COLO668 (cell line): ENCODE measurements at regions not wholly inside any gene's neighbourhood (a gene's known extent, or its start where the extent isn't known, plus 50 kb on each side); places are given as distances from the start of the nearest gene placed in this dataset.

Source experiments
- DNase-seq: peaks from one replicate; lab custom pipeline; 2025; ENCODE audit not compliant: unreplicated experiment; lab: John Stamatoyannopoulos, UW

DNA sequence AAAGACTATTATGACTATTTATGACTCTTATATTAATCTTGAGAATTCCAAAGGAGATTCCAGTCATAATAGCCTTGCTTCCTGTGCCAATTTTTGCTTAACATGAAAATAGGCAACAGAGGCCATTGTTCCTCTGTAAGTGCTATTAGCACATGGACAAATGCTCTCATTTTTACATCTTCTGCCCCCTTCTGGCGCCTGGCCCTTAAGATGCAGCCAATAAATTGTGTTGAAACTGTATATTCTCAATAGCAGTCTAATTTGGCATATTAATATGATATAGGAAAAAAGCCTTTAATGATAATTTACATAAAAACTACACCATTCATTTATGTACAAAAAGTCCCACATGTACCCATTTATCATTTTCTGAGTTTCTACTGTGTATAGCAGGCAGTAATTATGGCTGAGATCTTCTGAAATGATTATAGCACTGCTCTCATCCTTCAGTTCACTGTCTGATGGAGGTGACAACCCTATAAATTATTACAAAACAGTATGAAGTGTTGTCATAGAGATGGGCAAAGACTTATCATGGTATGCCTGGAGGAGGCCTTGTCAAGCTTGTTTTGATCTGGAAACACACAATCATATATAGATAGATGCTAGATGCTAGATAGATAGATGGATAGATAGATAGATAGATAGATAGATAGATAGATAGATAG is 613.3 kb downstream of the TSN start:
- DNase-seq = no peak

- no peak for DNase-seq
Observed at GRCh38 chr2:122378521-122378920, 623.1 kb downstream of the TSN start.

- DNase-seq = no peak
Observed at GRCh38 chr2:122384768-122385333, 629.4 kb downstream of the TSN start.

DNA sequence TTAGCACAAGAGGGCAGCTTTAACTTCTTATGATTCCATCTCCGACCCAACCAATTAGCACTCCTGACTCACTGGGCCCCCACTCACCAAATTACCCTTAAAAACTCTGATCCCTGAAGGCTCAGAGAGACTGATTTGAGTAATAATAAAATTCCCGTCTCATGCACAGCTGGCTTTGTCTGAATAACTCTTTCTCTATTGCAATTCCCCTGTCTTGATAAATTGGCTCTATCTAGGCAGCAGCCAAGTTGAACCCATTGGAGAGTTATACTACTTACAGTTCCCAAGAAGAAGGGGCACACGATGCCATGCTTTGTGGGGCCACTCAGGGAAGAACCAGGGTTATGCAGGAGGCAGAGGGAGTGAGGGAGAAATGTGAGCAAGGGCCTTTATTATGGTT is 632.8 kb downstream of the TSN start:
- DNase-seq = no peak

GRCh38 chr2:122389694-122390093 is 634.2 kb downstream of the TSN start:
- no peak for DNase-seq

DNA sequence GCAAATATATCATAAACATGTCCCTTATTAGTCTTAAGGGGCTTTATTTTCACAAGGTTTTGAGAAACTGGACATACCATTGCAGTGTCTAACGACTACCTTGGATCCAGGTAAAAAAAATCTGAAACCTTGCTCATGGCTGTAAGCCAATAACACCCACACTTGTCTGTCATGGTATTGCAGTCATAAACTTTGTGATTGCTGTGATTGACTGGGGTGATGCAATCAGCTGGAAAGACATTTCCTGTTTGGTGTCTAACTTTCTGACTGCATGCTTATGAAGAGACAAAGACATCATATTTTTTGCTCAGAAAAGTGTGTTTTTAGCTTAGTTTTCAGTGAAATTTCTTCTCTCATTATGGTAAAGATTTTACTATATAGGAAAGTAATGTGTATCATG is 635.0 kb downstream of the TSN start:
- DNase-seq = no peak

DNA sequence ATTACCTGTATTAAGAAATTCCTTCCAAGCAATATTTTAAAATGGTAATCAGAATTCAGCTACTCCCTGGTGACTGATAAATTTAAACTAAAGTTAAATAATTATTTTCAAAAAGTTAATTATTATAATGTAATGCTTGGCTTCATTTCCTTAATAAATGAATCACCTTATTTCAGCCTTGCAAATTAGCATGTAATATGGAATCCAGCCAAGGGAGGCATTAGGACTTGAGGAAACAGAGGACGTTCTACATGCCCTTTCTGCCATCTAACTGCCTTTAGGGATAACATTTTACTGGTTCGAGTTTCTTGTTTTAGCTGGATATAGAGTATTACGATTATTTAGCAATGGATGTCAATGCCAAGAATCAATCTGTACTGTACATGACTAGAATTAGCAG is 636.3 kb downstream of the TSN start:
- DNase-seq = no peak

DNA sequence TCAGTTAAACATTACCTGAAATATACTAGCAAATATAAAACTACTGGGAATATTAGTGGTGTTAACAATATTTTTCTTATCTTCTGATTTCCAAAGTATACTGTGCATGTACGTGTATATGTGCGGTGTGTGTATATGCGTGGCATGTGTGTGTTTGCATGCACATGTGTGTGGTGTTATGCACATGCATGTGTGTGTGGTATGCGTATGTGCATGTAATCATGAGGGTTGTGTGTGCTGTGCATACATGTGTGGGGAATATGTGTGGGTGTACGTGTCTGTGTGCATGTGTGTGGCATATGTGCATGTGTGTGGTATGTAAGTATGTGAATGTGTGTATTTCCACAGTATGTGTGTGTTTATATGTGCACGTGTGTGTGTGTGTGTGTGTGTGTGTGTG is 640.2 kb downstream of the TSN start:
- no peak for DNase-seq

DNA sequence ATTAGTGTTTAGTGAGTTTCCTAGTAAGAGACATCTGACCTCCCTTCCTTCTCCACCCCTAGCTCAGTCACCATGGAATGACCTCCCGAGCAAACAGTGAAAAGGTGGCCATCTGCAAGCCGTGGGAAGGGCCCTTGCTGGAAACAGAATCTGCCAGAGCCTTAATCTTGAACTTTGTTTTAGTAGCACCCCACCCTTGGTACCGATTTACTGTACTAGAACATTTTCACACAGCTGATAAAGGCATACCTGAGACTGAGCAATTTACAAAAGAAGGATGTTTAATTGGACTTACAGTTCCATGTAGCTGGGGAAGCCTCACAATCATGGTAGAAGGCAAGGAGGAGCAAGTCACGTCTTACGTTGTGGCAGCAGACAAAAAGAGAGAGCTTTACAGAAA is 655.8 kb downstream of the TSN start:
- DNase-seq = no peak

DNA sequence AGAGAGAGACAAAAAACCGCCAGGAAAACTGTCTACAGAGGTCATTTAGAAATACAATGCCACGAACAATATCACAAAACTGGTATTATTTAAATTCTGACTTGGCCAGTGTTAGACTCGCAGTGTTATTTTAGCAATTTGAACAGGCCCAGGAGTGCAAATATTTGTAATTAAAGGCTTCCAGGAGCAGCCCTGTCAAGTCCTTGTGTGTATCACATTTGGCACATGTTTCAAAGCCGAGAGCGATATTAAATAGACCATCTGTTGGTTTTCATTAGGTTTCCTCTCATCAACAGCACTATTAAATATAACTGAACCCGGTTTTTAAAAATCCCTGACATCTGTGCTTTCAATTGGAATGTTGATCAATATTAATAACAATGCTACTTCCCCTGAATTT is 656.9 kb downstream of the TSN start:
- no peak for DNase-seq

- DNase-seq = peak; percentile 35
Observed at GRCh38 chr2:122414902-122415301, 659.5 kb downstream of the TSN start.

GRCh38 chr2:122417114-122417513 is 661.7 kb downstream of the TSN start:
- DNase-seq = no peak

- DNase-seq = no peak
Observed at GRCh38 chr2:122421775-122422174, 666.3 kb downstream of the TSN start.

GRCh38 chr2:122422384-122422991 is 667.0 kb downstream of the TSN start:
- DNase-seq = no peak

DNA sequence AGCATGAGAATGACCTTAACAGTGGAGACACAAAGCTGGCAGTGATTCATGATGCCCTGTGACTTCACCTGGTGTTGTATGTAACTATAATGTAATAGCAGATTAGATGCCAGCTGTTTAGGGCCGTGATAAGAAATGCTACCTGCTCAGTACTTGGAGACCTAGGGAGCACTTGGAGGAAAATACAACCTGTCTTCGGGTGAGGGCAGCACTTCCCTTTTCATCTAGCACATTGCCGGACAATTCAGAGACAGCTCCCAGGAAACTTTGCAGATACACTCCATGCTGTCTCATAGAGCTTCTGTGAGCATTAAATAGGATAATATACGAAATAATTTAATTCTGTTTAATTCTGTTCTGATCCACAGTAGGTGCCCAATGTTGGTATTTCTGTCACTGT is 668.5 kb downstream of the TSN start:
- DNase-seq = no peak

DNA sequence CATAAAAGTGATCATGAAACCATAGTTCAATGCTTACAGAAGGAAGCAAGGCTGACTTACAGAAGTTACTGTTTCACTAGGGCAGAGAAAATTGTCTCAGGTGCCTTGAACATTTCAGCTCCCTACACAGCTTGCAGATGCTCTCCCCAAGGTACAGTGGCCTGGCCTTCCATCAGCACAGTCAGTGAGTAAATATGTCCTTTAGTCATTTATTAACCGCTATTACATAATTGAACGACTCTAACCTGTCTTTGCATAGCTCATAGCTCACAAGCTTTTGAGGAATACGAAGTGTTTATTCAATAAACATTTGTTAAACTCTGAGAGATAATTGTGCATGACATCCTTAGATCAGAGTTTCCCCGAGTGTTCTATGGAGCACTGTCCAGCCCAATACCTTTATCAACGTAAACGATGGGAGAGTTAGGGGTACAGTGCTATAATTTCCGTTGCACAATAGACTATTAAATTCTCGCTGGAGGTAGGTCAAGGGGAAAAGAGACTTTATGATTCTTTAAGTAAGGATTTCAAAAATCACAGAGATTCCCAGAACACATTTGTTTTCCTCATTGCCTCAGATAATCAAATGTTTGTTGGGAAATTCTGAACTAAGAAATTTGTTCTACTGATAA is 677.8 kb downstream of the TSN start:
- DNase-seq = peak; percentile 48

DNA sequence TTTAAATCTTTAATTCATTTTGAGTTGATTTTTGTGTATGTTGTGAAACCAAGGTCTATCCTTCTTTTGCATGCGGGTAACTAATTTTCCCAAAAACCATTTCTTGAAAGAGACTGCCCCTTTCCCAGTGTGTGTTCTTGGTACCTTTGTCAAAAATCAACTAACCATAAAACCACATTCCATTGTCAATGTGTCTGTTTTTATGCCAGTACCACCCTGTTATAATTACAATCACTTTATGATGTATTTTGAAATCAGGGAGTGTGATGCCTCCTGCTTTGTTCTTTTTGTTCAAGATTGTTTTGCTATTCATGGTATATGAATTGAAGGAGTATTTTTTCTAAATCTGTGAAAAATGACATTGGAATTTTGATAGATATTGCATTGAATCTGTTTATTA is 689.6 kb downstream of the TSN start:
- no peak for DNase-seq

DNA sequence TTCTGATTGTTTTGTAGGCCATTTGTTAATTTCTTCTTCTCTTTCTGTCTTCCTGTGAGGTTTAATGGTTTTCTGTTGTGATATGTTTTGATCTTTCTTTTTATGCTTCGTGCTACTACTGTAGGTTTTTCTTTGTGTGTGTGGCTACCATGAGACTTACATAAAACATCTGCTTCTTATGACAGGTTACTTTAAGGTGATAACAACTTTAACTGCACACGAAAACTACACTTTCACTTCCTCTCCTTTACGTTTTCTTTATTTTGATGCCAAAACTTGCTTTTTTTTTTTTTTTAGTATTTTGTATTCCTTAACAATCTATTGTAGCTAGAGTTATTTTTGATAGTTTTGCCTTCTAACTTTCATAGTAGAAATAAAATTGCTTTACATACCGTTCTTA is 691.3 kb downstream of the TSN start:
- DNase-seq = no peak

GRCh38 chr2:122447237-122447636 is 691.8 kb downstream of the TSN start:
- no peak for DNase-seq

GRCh38 chr2:122451040-122451439 is 695.6 kb downstream of the TSN start:
- peak; percentile 14 for DNase-seq

- no peak for DNase-seq
Observed at GRCh38 chr2:122451697-122452096, 696.2 kb downstream of the TSN start.

DNA sequence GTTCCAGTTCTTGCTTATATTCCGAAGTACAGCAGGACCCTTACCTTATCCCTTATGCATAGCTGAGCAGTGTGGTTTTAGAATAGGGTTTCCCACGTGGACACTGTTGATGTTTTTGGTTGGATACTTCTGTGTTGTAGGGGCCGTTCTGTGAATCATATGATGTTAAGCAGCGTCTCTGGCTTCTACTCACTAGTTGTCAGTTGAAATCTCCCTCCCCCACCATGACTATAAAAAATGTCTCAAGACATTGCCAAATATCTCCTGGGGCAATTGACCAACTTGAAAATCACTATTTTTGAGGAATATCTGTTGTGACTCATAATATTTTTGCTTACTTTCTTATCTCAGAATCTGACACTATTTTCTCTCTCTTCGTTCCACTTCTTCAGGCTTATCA is 713.7 kb downstream of the TSN start:
- no peak for DNase-seq
